ENCODE measurements at regions not wholly inside any gene's neighbourhood (a gene's known extent, or its start where the extent isn't known, plus 50 kb on each side); places are given as distances from the start of the nearest gene placed in this dataset.

DNA sequence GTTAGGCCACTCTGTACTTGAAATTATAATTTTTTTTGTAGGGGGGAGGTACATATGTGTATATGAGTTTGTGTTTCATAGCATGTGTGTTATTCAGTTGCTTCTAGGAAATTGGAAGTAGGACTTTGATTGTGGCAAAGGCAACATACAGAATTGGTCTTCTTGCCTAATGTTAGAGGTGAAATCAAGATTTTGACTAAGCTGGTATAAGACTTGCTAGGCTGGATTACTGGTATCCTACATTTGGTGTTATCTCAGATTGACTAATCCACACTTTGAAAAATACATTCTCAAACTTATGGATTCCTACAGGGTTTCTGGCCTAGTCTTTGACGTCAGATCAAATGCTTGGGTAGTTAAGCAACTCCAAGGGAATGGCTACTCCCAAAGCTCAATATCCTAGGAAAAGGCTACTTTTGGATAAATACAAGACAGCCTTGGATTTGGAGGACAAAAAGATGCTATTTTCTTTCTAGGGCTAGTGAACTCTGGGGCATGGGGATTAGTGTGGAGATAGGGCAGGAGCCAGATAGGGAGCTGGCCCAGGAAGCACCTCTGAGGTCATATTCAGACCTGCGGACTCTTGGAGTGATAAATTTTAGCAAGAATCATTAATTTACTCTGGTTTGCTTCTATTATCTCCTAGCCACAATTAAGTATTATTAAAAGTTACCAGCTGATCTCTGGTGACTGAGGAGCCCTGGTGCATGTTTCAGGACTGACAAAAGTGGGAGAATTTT is 144.0 kb upstream of the RPS23 start:
- Histone ChIP-seq H4K8ac (ENCODE audit: extremely low read depth, insufficient read depth, low read length) (no peak overlapping the region), H2BK5ac (ENCODE audit: low read depth, low read length) (no peak overlapping the region), H3K27ac (ENCODE audit: low read depth, low read length) (no peak overlapping the region), H2BK15ac (ENCODE audit: low read length) (no peak overlapping the region), H3K36me3 (ENCODE audit: control insufficient read depth in 2 of 4, insufficient read depth in 4 of 4, low read length in 3 of 4) (no peaks in the 10 kb centered on the region), H3K4me3 (ENCODE audit: extremely low read depth in 1 of 4, insufficient read depth in 2 of 4, low read depth in 3 of 4, low read length in 4 of 4) (no peak overlapping the region), H3K4me2 (ENCODE audit: insufficient read depth in 1 of 2, low read depth in 2 of 2, low read length in 2 of 2) (no peak overlapping the region), H2BK120ac (replicated peaks; ENCODE audit: low read depth, low read length) (no peak overlapping the region), H3K14ac (ENCODE audit: insufficient read length) (no peak overlapping the region), H4K91ac (replicated peaks; ENCODE audit: insufficient read length, low read length) (no peak overlapping the region), H3K9ac (replicated peaks in 1 of 4; ENCODE audit: extremely low read depth in 1 of 4, low read depth in 3 of 4, low read length in 3 of 4) (no peak overlapping the region), H3K23ac (ENCODE audit: insufficient read length) (no peak overlapping the region), H3K27me3 (replicated peaks in 1 of 4; ENCODE audit: control insufficient read depth in 3 of 4, extremely low read depth in 1 of 4, insufficient read depth in 3 of 4, low read length in 3 of 4) (no peaks in the 10 kb centered on the region), H2AK5ac (ENCODE audit: low read depth, low read length) (no peak overlapping the region), H2AFZ (ENCODE audit: low read length) (no peak overlapping the region), H3K4ac (replicated peaks; ENCODE audit: insufficient read length, low read depth, low read length) (no peak overlapping the region), H3K56ac (replicated peaks; ENCODE audit: insufficient read length, low read depth, low read length) (no peak overlapping the region), H2BK20ac (ENCODE audit: low read length) (no peak overlapping the region), H4K20me1 (replicated peaks in 1 of 2; ENCODE audit: control insufficient read depth in 1 of 2, insufficient read depth in 2 of 2, low read length in 2 of 2) (no peaks in the 10 kb centered on the region), H3K18ac (ENCODE audit: extremely low read depth, low read length) (no peak overlapping the region), H3K79me1 (ENCODE audit: low read depth, low read length) (no peaks in the 10 kb centered on the region), H2BK12ac (ENCODE audit: low read depth, low read length) (no peak overlapping the region), H3K4me1 (replicated peaks in 1 of 4; ENCODE audit: control insufficient read depth in 3 of 4, insufficient read depth in 4 of 4, low read length in 3 of 4) (peaks cover 0 to 9% (median 1%) of the 10 kb centered on the region in 4 experiments; a peak in 2 of 7 replicates), H3K23me2 (ENCODE audit: low read depth, low read length) (no peaks in the 10 kb centered on the region), H3K79me2 (ENCODE audit: control insufficient read depth in 1 of 2, insufficient read depth in 2 of 2, low read length in 2 of 2) (no peaks in the 10 kb centered on the region), H4K5ac (ENCODE audit: insufficient read length, low read depth, low read length) (no peak overlapping the region), H3K9me3 (ENCODE audit: insufficient read depth in 2 of 2, low read depth in 1 of 2, low read length in 1 of 2) (no peaks in the 10 kb centered on the region)
- ChIA-PET CTCF (ENCODE audit: partially characterized antibody) (no interaction called here), POLR2A (ENCODE audit: partially characterized antibody) (no interaction called here)
- FAIRE-seq: no peak
- DNase-seq (ENCODE audit: low read depth in 1 of 2, low spot score in 2 of 2): no peak
- 69% methylated on average over 2 of the region's 2 CpGs; no CpG with 5 or more reads in 1 of the 2 experiments for WGBS, 2 experiments (ENCODE audit: extremely low coverage in 1 of 2, insufficient coverage in 1 of 2, insufficient read length in 1 of 2, insufficient replicate concordance in 2 of 2, low coverage in 1 of 2, low lambda C conversion rate in 2 of 2, missing lambda C conversion rate in 1 of 2)

Data from H1 (cell line).